Neural progenitor cell (in vitro differentiated cells): ENCODE measurements at regions not wholly inside any gene's neighbourhood (a gene's known extent, or its start where the extent isn't known, plus 50 kb on each side); places are given as distances from the start of the nearest gene placed in this dataset.

Experiments used
- DNase-seq: peaks from one replicate; pipeline ENCODE4 v3.0.0-alpha.2; 2016; ENCODE audit warnings: low spot score
- H2AFZ ChIP-seq: fragments of 200-600 bp; sonication (generic); replicated peaks from 2 replicates; pipeline ENCODE4 v1.6.1; 2016; ENCODE audit warnings: antibody characterized with exemption
- H3F3A ChIP-seq: fragments of 200-600 bp; sonication (generic); 2 replicates; pipeline ENCODE4 v1.6.1; 2016; ENCODE audit warnings: antibody characterized with exemption, low read depth
- H3K27ac ChIP-seq: fragments of 200-600 bp; sonication (generic); 2 replicates; pipeline ENCODE4 v1.5.1; 2016; ENCODE audit warnings: mild to moderate bottlenecking
- H3K27me3 ChIP-seq: fragments of 200-600 bp; sonication (generic); 2 replicates; pipeline ENCODE4 v1.6.1; 2016; ENCODE audit warnings: mild to moderate bottlenecking, moderate library complexity
- H3K36me3 ChIP-seq: fragments of 200-600 bp; sonication (generic); 2 replicates; pipeline ENCODE4 v1.5.1; 2016
- H3K4me1 ChIP-seq: fragments of 200-600 bp; sonication (generic); 2 replicates; pipeline ENCODE4 v1.6.1; 2016; ENCODE audit warnings: mixed run types
- H3K4me2 ChIP-seq: fragments of 200-600 bp; sonication (generic); 2 replicates; pipeline ENCODE4 v1.6.1; 2016
- H3K4me3 ChIP-seq: fragments of 200-600 bp; sonication (generic); 2 replicates; pipeline ENCODE4 v1.5.1; 2016
- H3K79me2 ChIP-seq: fragments of 200-600 bp; sonication (generic); 2 replicates; pipeline ENCODE4 v1.6.1; 2016; ENCODE audit warnings: low read depth
- H3K9ac ChIP-seq: fragments of 200-600 bp; sonication (generic); 2 replicates; pipeline ENCODE4 v1.6.1; 2016
- H3K9me3 ChIP-seq: fragments of 200-600 bp; sonication (generic); 2 replicates; pipeline ENCODE4 v1.5.1; 2016; ENCODE audit warnings: low read depth
- H4K20me1 ChIP-seq: fragments of 200-600 bp; sonication (generic); 2 replicates; pipeline ENCODE4 v1.6.1; 2016; ENCODE audit warnings: low read depth
- H3K27ac Mint-ChIP-seq: 3 replicates; pipeline ENCODE4 v1.8.0; 2021; ENCODE audit warnings: mixed read lengths
- H3K27me3 Mint-ChIP-seq: 2 replicates; pipeline ENCODE4 v1.8.0; 2022; ENCODE audit warnings: low read depth, mild to moderate bottlenecking, inconsistent platforms, moderate library complexity, mixed read lengths; ENCODE audit not compliant: insufficient read depth
- H3K36me3 Mint-ChIP-seq: 3 replicates; pipeline ENCODE4 v1.8.0; 2021; ENCODE audit warnings: mixed read lengths
- H3K4me1 Mint-ChIP-seq: 3 replicates; pipeline ENCODE4 v1.8.0; 2021; ENCODE audit warnings: mixed read lengths
- H3K4me3 Mint-ChIP-seq: 3 replicates; pipeline ENCODE4 v1.8.0; 2021; ENCODE audit warnings: mild to moderate bottlenecking, moderate library complexity, mixed read lengths
- H3K9me3 Mint-ChIP-seq: 3 replicates; pipeline ENCODE4 v1.8.0; 2020; ENCODE audit warnings: mixed read lengths
- EZH2 ChIP-seq: fragments of 200-600 bp; sonication (generic); IDR thresholded peaks from 2 replicates; pipeline ENCODE4 v1.6.1; 2017; ENCODE audit warnings: antibody characterized with exemption, mild to moderate bottlenecking, moderate library complexity
- EZH2phosphoT487 ChIP-seq: fragments of 200-600 bp; sonication (generic); IDR thresholded peaks from 2 replicates; pipeline ENCODE4 v1.6.1; 2017; ENCODE audit warnings: antibody characterized with exemption
- TF ChIP-seq, protein P1 (sequence below): fragments of 200-600 bp; sonication (generic); IDR thresholded peaks from 2 replicates; pipeline ENCODE4 v1.5.1; 2017; ENCODE audit warnings: antibody characterized with exemption, mild to moderate bottlenecking

- peaks cover 25% of the 10 kb centered on the region for H3K4me1 Mint-ChIP-seq
These were observed 116.8 kb upstream of the BACH2 start for GRCh38 chr6:90413396-90413795.

GRCh38 chr6:90412538-90413369 lies 116.1 kb upstream of the BACH2 start:
- no peak overlapping the region for H3K4me3 Mint-ChIP-seq
- peaks cover 2% of the 10 kb centered on the region for H3K27me3 Mint-ChIP-seq
- Histone ChIP-seq H3K4me1 (peaks cover 19% of the 10 kb centered on the region), H3K9me3 (no peaks in the 10 kb centered on the region), H3K9ac (no peak overlapping the region), H3K4me2 (peak overlapping the region; percentile 73), H2AFZ (peak overlapping the region; percentile 99), H3K27ac (no peak overlapping the region), H3K4me3 (no peak overlapping the region), H3K27me3 (no peaks in the 10 kb centered on the region), H3F3A (peaks cover 17% of the 10 kb centered on the region), H3K36me3 (no peaks in the 10 kb centered on the region), H3K79me2 (no peaks in the 10 kb centered on the region), H4K20me1 (no peaks in the 10 kb centered on the region)
- H3K36me3 Mint-ChIP-seq, result no peaks in the 10 kb centered on the region
- peaks cover 25% of the 10 kb centered on the region for H3K4me1 Mint-ChIP-seq
- DNase-seq, result no peak
- TF ChIP-seq EZH2 (no peak), EZH2phosphoT487 (no peak)
- TF ChIP-seq, protein P1, sequence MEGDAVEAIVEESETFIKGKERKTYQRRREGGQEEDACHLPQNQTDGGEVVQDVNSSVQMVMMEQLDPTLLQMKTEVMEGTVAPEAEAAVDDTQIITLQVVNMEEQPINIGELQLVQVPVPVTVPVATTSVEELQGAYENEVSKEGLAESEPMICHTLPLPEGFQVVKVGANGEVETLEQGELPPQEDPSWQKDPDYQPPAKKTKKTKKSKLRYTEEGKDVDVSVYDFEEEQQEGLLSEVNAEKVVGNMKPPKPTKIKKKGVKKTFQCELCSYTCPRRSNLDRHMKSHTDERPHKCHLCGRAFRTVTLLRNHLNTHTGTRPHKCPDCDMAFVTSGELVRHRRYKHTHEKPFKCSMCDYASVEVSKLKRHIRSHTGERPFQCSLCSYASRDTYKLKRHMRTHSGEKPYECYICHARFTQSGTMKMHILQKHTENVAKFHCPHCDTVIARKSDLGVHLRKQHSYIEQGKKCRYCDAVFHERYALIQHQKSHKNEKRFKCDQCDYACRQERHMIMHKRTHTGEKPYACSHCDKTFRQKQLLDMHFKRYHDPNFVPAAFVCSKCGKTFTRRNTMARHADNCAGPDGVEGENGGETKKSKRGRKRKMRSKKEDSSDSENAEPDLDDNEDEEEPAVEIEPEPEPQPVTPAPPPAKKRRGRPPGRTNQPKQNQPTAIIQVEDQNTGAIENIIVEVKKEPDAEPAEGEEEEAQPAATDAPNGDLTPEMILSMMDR, result no peak
- no peaks in the 10 kb centered on the region for H3K9me3 Mint-ChIP-seq
- no peak overlapping the region for H3K27ac Mint-ChIP-seq

More at GRCh38 chr6:90413396-90413795, 116.8 kb upstream of the BACH2 start:
- Histone ChIP-seq H3K4me3 (peak overlapping the region; percentile 33), H3K9ac (no peak overlapping the region), H3K79me2 (no peaks in the 10 kb centered on the region), H3K9me3 (no peaks in the 10 kb centered on the region), H4K20me1 (no peaks in the 10 kb centered on the region), H3K4me2 (peak overlapping the region; percentile 73), H3K27ac (no peak overlapping the region), H3K27me3 (no peaks in the 10 kb centered on the region), H3K36me3 (no peaks in the 10 kb centered on the region), H3F3A (peaks cover 17% of the 10 kb centered on the region), H3K4me1 (peaks cover 19% of the 10 kb centered on the region), H2AFZ (peak overlapping the region; percentile 99)
- H3K36me3 Mint-ChIP-seq, result no peaks in the 10 kb centered on the region
- H3K27ac Mint-ChIP-seq, result peak overlapping the region; percentile 89
- no peak for DNase-seq
- H3K9me3 Mint-ChIP-seq, result no peaks in the 10 kb centered on the region
- peaks cover 2% of the 10 kb centered on the region for H3K27me3 Mint-ChIP-seq
- peak overlapping the region; percentile 58 for H3K4me3 Mint-ChIP-seq
- TF ChIP-seq EZH2 (no peak), EZH2phosphoT487 (no peak)
- TF ChIP-seq, protein P1, result no peak

DNA sequence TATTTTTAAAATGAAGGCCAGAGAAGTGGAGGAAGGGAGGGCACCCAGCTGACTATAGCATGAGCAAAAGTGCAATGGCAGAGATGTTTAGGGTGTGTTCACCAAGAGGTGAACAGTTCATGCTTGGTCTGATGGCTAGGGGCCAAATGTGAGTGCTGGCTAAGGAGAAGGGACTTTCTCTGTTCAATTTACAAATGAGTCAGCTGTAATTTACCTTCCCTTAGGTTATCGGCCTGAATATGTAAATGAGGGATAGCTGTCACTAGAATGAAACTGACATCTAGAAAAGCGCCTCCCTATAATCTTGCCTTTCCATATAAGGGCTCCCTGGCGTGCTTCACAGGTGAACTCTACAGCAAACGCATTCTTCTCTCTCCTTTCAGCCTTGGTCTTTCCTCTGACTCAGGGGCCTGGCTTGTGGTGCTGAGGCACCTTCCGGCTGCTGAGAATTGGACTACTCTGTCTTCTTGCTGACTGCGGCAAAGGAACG lies 114.7 kb upstream of the BACH2 start:
- Mint-ChIP-seq H3K4me1 (peaks cover 27% of the 10 kb centered on the region), H3K36me3 (no peaks in the 10 kb centered on the region), H3K4me3 (no peak overlapping the region), H3K27ac (no peak overlapping the region), H3K27me3 (peaks cover 2% of the 10 kb centered on the region), H3K9me3 (peaks cover 2% of the 10 kb centered on the region)
- peaks cover 22% of the 10 kb centered on the region for H3K4me1 ChIP-seq
- no peaks in the 10 kb centered on the region for H3K36me3 ChIP-seq
- no peak overlapping the region for H3K4me3 ChIP-seq
- H3K9me3 ChIP-seq, result no peaks in the 10 kb centered on the region
- H3K9ac ChIP-seq, result no peak overlapping the region
- H2AFZ ChIP-seq, result no peak overlapping the region
- peaks cover 26% of the 10 kb centered on the region for H3F3A ChIP-seq
- DNase-seq, result no peak
- no peak overlapping the region for H3K27ac ChIP-seq
- TF ChIP-seq EZH2 (no peak), EZH2phosphoT487 (no peak)
- TF ChIP-seq, protein P1, result no peak
- no peaks in the 10 kb centered on the region for H4K20me1 ChIP-seq
- no peaks in the 10 kb centered on the region for H3K79me2 ChIP-seq
- no peak overlapping the region for H3K4me2 ChIP-seq
- H3K27me3 ChIP-seq, result no peaks in the 10 kb centered on the region
